ENCODE measurements at regions not wholly inside any gene's neighbourhood (a gene's known extent, or its start where the extent isn't known, plus 50 kb on each side); places are given as distances from the start of the nearest gene placed in this dataset.

GRCh38 chr15:39181056-39181747 is 399.7 kb upstream of the THBS1 start:
- dilution Hi-C loops (cut with MboI; ENCODE audit: extremely low pct_ligation_motif_present, low sequenced_read_pairs) (loop anchor here (25.0 kb wide), 1 partner anchor 181 kb away; no protein-coding TSS in a partner anchor), intact Hi-C loops (cut with micrococcal nuclease) (no loop called here)
- Histone ChIP-seq H3K4me1 (ENCODE audit: control insufficient read depth, extremely low read depth, insufficient read depth, low read length) (peaks cover 15% of the 10 kb centered on the region), H3K4me2 (ENCODE audit: insufficient read depth, low read length) (no peak overlapping the region), H3K27ac (ENCODE audit: insufficient read depth, low read depth, low read length) (no peak overlapping the region), H2AFZ (ENCODE audit: low read depth, low read length) (peak overlapping the region; percentile 28), H4K20me1 (replicated peaks; ENCODE audit: control insufficient read depth, extremely low read depth, insufficient read depth, low read length) (no peaks in the 10 kb centered on the region), H3K79me2 (ENCODE audit: control insufficient read depth, insufficient read depth, low read length) (no peaks in the 10 kb centered on the region), H3K36me3 (ENCODE audit: control insufficient read depth in 2 of 2, extremely low read depth in 1 of 2, insufficient read depth in 2 of 2, low read length in 2 of 2) (no peaks in the 10 kb centered on the region), H3K9me3 (replicated peaks; ENCODE audit: control insufficient read depth, insufficient read depth, low read length) (no peaks in the 10 kb centered on the region), H3K9me1 (replicated peaks; ENCODE audit: control insufficient read depth, extremely low read depth, insufficient read depth, low read length) (no peaks in the 10 kb centered on the region), H3K4me3 (replicated peaks in 1 of 3; ENCODE audit: insufficient read depth in 1 of 3, low read depth in 1 of 3, low read length in 3 of 3) (no peak overlapping the region), H3K9ac (replicated peaks; ENCODE audit: extremely low read depth, insufficient read depth, low read length) (no peak overlapping the region), H3K27me3 (ENCODE audit: control insufficient read depth in 2 of 2, insufficient read depth in 2 of 2, low read length in 2 of 2) (no peaks in the 10 kb centered on the region)
- DNase-seq (ENCODE audit: low read depth, low spot score) (peak; percentile 46), FAIRE-seq (no peak)
- TF ChIP-seq CTCF (IDR thresholded peaks at IDR 0.05; ENCODE audit: extremely low read depth in 1 of 2, insufficient read depth in 1 of 2, low read depth in 1 of 2, low read length in 2 of 2): no peak
- TF ChIP-seq EZH2 (IDR thresholded peaks at IDR 0.05; ENCODE audit: borderline replicate concordance, low read depth, low read length, severe bottlenecking): no peak
- CTCF ChIA-PET: interaction anchor here (1.2 kb wide), 1 partner anchor 8 kb away, joined by 4 read pairs; no protein-coding TSS in a partner anchor
- BruUV-seq (replicated peaks): no TSS peak
- POLR2A ChIA-PET: no interaction called here

DNA sequence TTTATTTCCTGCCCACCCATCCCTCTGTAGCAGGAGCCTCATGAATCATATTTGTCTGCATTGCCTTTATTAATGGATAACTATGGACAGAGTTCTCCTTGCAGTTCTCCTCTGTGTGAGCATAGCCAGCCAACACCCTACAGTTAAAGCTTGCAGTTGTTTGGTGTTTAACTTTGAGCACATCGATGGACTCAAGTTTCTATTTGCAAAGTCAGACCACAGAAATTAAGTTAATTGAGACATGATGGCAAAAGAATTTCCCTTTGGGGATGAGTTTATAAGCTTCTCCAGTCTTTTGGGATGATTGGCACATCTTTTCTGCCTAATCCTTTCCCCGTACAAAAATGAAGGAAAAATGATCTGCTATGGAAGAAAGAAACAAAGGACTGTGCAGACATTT is 398.9 kb upstream of the THBS1 start:
- no peak overlapping the region for H3K4me3 ChIP-seq (replicated peaks in 1 of 3; ENCODE audit: insufficient read depth in 1 of 3, low read depth in 1 of 3, low read length in 3 of 3)
- intact Hi-C loops (cut with micrococcal nuclease) (no loop called here), dilution Hi-C loops (cut with MboI; ENCODE audit: extremely low pct_ligation_motif_present, low sequenced_read_pairs) (loop anchor here (25.0 kb wide), 1 partner anchor 180 kb away; no protein-coding TSS in a partner anchor)
- H2AFZ ChIP-seq (ENCODE audit: low read depth, low read length): no peak overlapping the region
- TF ChIP-seq POLR2A (IDR thresholded peaks at IDR 0.05; ENCODE audit: low read depth, low read length): no peak
- TF ChIP-seq FOS (IDR thresholded peaks at IDR 0.05; ENCODE audit: borderline replicate concordance, insufficient read depth, low read length): no peak
- TF ChIP-seq POLR2AphosphoS5 (IDR thresholded peaks at IDR 0.05; ENCODE audit: insufficient read depth, low read depth, low read length): no peak
- TF ChIP-seq MYC (IDR thresholded peaks at IDR 0.05; ENCODE audit: low read depth, low read length): no peak
- no peak for TF ChIP-seq MAX (IDR thresholded peaks at IDR 0.05; ENCODE audit: insufficient read depth, insufficient read length)
- no peak for TF ChIP-seq JUN (IDR thresholded peaks at IDR 0.05; ENCODE audit: borderline replicate concordance, insufficient read depth, insufficient read length, low read depth)
- ChIA-PET POLR2A (no interaction called here), CTCF (no interaction called here)
- H3K9me3 ChIP-seq (replicated peaks; ENCODE audit: control insufficient read depth, insufficient read depth, low read length): no peaks in the 10 kb centered on the region
- no peaks in the 10 kb centered on the region for H3K79me2 ChIP-seq (ENCODE audit: control insufficient read depth, insufficient read depth, low read length)
- no peak for DNase-seq (ENCODE audit: low read depth, low spot score)
- no TSS peak for BruUV-seq (replicated peaks)
- no peak overlapping the region for H3K4me2 ChIP-seq (ENCODE audit: insufficient read depth, low read length)
- H3K9me1 ChIP-seq (replicated peaks; ENCODE audit: control insufficient read depth, extremely low read depth, insufficient read depth, low read length): no peaks in the 10 kb centered on the region
- FAIRE-seq: no peak
- H3K27me3 ChIP-seq (ENCODE audit: control insufficient read depth in 2 of 2, insufficient read depth in 2 of 2, low read length in 2 of 2): no peaks in the 10 kb centered on the region
- no peaks in the 10 kb centered on the region for H3K36me3 ChIP-seq (ENCODE audit: control insufficient read depth in 2 of 2, extremely low read depth in 1 of 2, insufficient read depth in 2 of 2, low read length in 2 of 2)
- H4K20me1 ChIP-seq (replicated peaks; ENCODE audit: control insufficient read depth, extremely low read depth, insufficient read depth, low read length): no peaks in the 10 kb centered on the region
- peaks cover 15% of the 10 kb centered on the region for H3K4me1 ChIP-seq (ENCODE audit: control insufficient read depth, extremely low read depth, insufficient read depth, low read length)
- no peak overlapping the region for H3K9ac ChIP-seq (replicated peaks; ENCODE audit: extremely low read depth, insufficient read depth, low read length)
- H3K27ac ChIP-seq (ENCODE audit: insufficient read depth, low read depth, low read length): no peak overlapping the region

All from endothelial cell of umbilical vein (primary cell).